ENCODE measurements at regions not wholly inside any gene's neighbourhood (a gene's known extent, or its start where the extent isn't known, plus 50 kb on each side); places are given as distances from the start of the nearest gene placed in this dataset.

- Histone ChIP-seq H3K36me3 (ENCODE audit: control insufficient read depth, insufficient read depth, low read length) (no peaks in the 10 kb centered on the region), H3K27me3 (ENCODE audit: control insufficient read depth, insufficient read depth, low read length) (no peaks in the 10 kb centered on the region), H3K4me1 (ENCODE audit: control insufficient read depth, insufficient read depth, low read length) (no peaks in the 10 kb centered on the region), H3K4me3 (ENCODE audit: low read length) (no peak overlapping the region), H3K27ac (ENCODE audit: low read length) (no peak overlapping the region), H3K9me3 (ENCODE audit: control insufficient read depth, insufficient read depth, low read length) (no peaks in the 10 kb centered on the region)
- WGBS (ENCODE audit: insufficient coverage, insufficient read length), result no CpG with 5 or more reads among the region's 4 CpGs
- DNase-seq (ENCODE audit: low read depth, low spot score), result no peak
These were observed 543.6 kb downstream of the PLCL1 start for GRCh38 chr2:198347946-198348345.

GRCh38 chr2:198347349-198347748 is 543.0 kb downstream of the PLCL1 start:
- no peaks in the 10 kb centered on the region for H3K36me3 ChIP-seq (ENCODE audit: control insufficient read depth, insufficient read depth, low read length)
- no peak overlapping the region for H3K27ac ChIP-seq (ENCODE audit: low read length)
- H3K4me1 ChIP-seq (ENCODE audit: control insufficient read depth, insufficient read depth, low read length), result no peaks in the 10 kb centered on the region
- H3K4me3 ChIP-seq (ENCODE audit: low read length), result no peak overlapping the region
- H3K9me3 ChIP-seq (ENCODE audit: control insufficient read depth, insufficient read depth, low read length), result no peaks in the 10 kb centered on the region
- DNase-seq (ENCODE audit: low read depth, low spot score), result no peak
- WGBS (ENCODE audit: insufficient coverage, insufficient read length), result no CpG with 5 or more reads among the region's 3 CpGs
- no peaks in the 10 kb centered on the region for H3K27me3 ChIP-seq (ENCODE audit: control insufficient read depth, insufficient read depth, low read length)

- no peak for DNase-seq (ENCODE audit: low read depth, low spot score)
- H3K9me3 ChIP-seq (ENCODE audit: control insufficient read depth, insufficient read depth, low read length), result no peaks in the 10 kb centered on the region
- WGBS (ENCODE audit: insufficient coverage, insufficient read length), result no CpG with 5 or more reads among the region's 1 CpG
- H3K27ac ChIP-seq (ENCODE audit: low read length), result no peak overlapping the region
- H3K4me3 ChIP-seq (ENCODE audit: low read length), result no peak overlapping the region
- no peaks in the 10 kb centered on the region for H3K27me3 ChIP-seq (ENCODE audit: control insufficient read depth, insufficient read depth, low read length)
- no peaks in the 10 kb centered on the region for H3K36me3 ChIP-seq (ENCODE audit: control insufficient read depth, insufficient read depth, low read length)
- peaks cover 1% of the 10 kb centered on the region; the same call in 1 of the 2 replicates for H3K4me1 ChIP-seq (ENCODE audit: control insufficient read depth, insufficient read depth, low read length)
These were observed 539.1 kb downstream of the PLCL1 start for GRCh38 chr2:198343471-198343870.

- Histone ChIP-seq H3K4me3 (ENCODE audit: low read length) (no peak overlapping the region), H3K27me3 (ENCODE audit: control insufficient read depth, insufficient read depth, low read length) (no peaks in the 10 kb centered on the region), H3K4me1 (ENCODE audit: control insufficient read depth, insufficient read depth, low read length) (peaks cover 1% of the 10 kb centered on the region; the same call in 1 of the 2 replicates), H3K27ac (ENCODE audit: low read length) (no peak overlapping the region), H3K36me3 (ENCODE audit: control insufficient read depth, insufficient read depth, low read length) (no peaks in the 10 kb centered on the region), H3K9me3 (ENCODE audit: control insufficient read depth, insufficient read depth, low read length) (no peaks in the 10 kb centered on the region)
- no CpG with 5 or more reads among the region's 2 CpGs for WGBS (ENCODE audit: insufficient coverage, insufficient read length)
- DNase-seq (ENCODE audit: low read depth, low spot score), result no peak
These were observed 536.5 kb downstream of the PLCL1 start for GRCh38 chr2:198340846-198341245.

GRCh38 chr2:198339116-198339515 is 534.7 kb downstream of the PLCL1 start:
- no peaks in the 10 kb centered on the region for H3K27me3 ChIP-seq (ENCODE audit: control insufficient read depth, insufficient read depth, low read length)
- WGBS (ENCODE audit: insufficient coverage, insufficient read length), result no CpG with 5 or more reads among the region's 5 CpGs
- no peaks in the 10 kb centered on the region for H3K9me3 ChIP-seq (ENCODE audit: control insufficient read depth, insufficient read depth, low read length)
- no peaks in the 10 kb centered on the region for H3K36me3 ChIP-seq (ENCODE audit: control insufficient read depth, insufficient read depth, low read length)
- no peak overlapping the region for H3K27ac ChIP-seq (ENCODE audit: low read length)
- no peak for DNase-seq (ENCODE audit: low read depth, low spot score)
- H3K4me3 ChIP-seq (ENCODE audit: low read length), result no peak overlapping the region
- peaks cover 1% of the 10 kb centered on the region; the same call in 1 of the 2 replicates for H3K4me1 ChIP-seq (ENCODE audit: control insufficient read depth, insufficient read depth, low read length)

- H3K27me3 ChIP-seq (ENCODE audit: control insufficient read depth, insufficient read depth, low read length), result no peaks in the 10 kb centered on the region
- H3K4me1 ChIP-seq (ENCODE audit: control insufficient read depth, insufficient read depth, low read length), result peaks cover 1% of the 10 kb centered on the region; the same call in 1 of the 2 replicates
- no peak overlapping the region for H3K4me3 ChIP-seq (ENCODE audit: low read length)
- H3K27ac ChIP-seq (ENCODE audit: low read length), result no peak overlapping the region
- DNase-seq (ENCODE audit: low read depth, low spot score), result no peak
- no peaks in the 10 kb centered on the region for H3K36me3 ChIP-seq (ENCODE audit: control insufficient read depth, insufficient read depth, low read length)
- no peaks in the 10 kb centered on the region for H3K9me3 ChIP-seq (ENCODE audit: control insufficient read depth, insufficient read depth, low read length)
- no CpG with 5 or more reads among the region's 3 CpGs for WGBS (ENCODE audit: insufficient coverage, insufficient read length)
These were observed 533.0 kb downstream of the PLCL1 start for GRCh38 chr2:198337368-198337767.

- Histone ChIP-seq H3K36me3 (ENCODE audit: control insufficient read depth, insufficient read depth, low read length) (no peaks in the 10 kb centered on the region), H3K27ac (ENCODE audit: low read length) (no peak overlapping the region), H3K27me3 (ENCODE audit: control insufficient read depth, insufficient read depth, low read length) (no peaks in the 10 kb centered on the region), H3K4me3 (ENCODE audit: low read length) (no peak overlapping the region), H3K9me3 (ENCODE audit: control insufficient read depth, insufficient read depth, low read length) (no peaks in the 10 kb centered on the region), H3K4me1 (ENCODE audit: control insufficient read depth, insufficient read depth, low read length) (no peaks in the 10 kb centered on the region)
- no CpG with 5 or more reads among the region's 2 CpGs for WGBS (ENCODE audit: insufficient coverage, insufficient read length)
- no peak for DNase-seq (ENCODE audit: low read depth, low spot score)
These were observed 524.1 kb downstream of the PLCL1 start for GRCh38 chr2:198328454-198328853.

GRCh38 chr2:198327526-198327925 is 523.1 kb downstream of the PLCL1 start:
- H3K27me3 ChIP-seq (ENCODE audit: control insufficient read depth, insufficient read depth, low read length), result no peaks in the 10 kb centered on the region
- no CpG with 5 or more reads among the region's 4 CpGs for WGBS (ENCODE audit: insufficient coverage, insufficient read length)
- no peaks in the 10 kb centered on the region for H3K9me3 ChIP-seq (ENCODE audit: control insufficient read depth, insufficient read depth, low read length)
- no peaks in the 10 kb centered on the region for H3K4me1 ChIP-seq (ENCODE audit: control insufficient read depth, insufficient read depth, low read length)
- H3K27ac ChIP-seq (ENCODE audit: low read length), result no peak overlapping the region
- no peak overlapping the region for H3K4me3 ChIP-seq (ENCODE audit: low read length)
- no peaks in the 10 kb centered on the region for H3K36me3 ChIP-seq (ENCODE audit: control insufficient read depth, insufficient read depth, low read length)
- DNase-seq (ENCODE audit: low read depth, low spot score), result no peak

- Histone ChIP-seq H3K36me3 (ENCODE audit: control insufficient read depth, insufficient read depth, low read length) (no peaks in the 10 kb centered on the region), H3K4me3 (ENCODE audit: low read length) (no peak overlapping the region), H3K4me1 (ENCODE audit: control insufficient read depth, insufficient read depth, low read length) (no peaks in the 10 kb centered on the region), H3K9me3 (ENCODE audit: control insufficient read depth, insufficient read depth, low read length) (no peaks in the 10 kb centered on the region; the same call in 1 of the 2 replicates), H3K27me3 (ENCODE audit: control insufficient read depth, insufficient read depth, low read length) (no peaks in the 10 kb centered on the region), H3K27ac (ENCODE audit: low read length) (no peak overlapping the region)
- no CpG with 5 or more reads among the region's 1 CpG for WGBS (ENCODE audit: insufficient coverage, insufficient read length)
- DNase-seq (ENCODE audit: low read depth, low spot score), result no peak
These were observed 522.0 kb downstream of the PLCL1 start for GRCh38 chr2:198326431-198326830.

- Histone ChIP-seq H3K27me3 (ENCODE audit: control insufficient read depth, insufficient read depth, low read length) (no peaks in the 10 kb centered on the region), H3K27ac (ENCODE audit: low read length) (no peak overlapping the region), H3K4me3 (ENCODE audit: low read length) (no peak overlapping the region), H3K9me3 (ENCODE audit: control insufficient read depth, insufficient read depth, low read length) (no peaks in the 10 kb centered on the region; the same call in 1 of the 2 replicates), H3K4me1 (ENCODE audit: control insufficient read depth, insufficient read depth, low read length) (no peaks in the 10 kb centered on the region), H3K36me3 (ENCODE audit: control insufficient read depth, insufficient read depth, low read length) (no peaks in the 10 kb centered on the region)
- WGBS (ENCODE audit: insufficient coverage, insufficient read length), result no CpG with 5 or more reads among the region's 2 CpGs
- DNase-seq (ENCODE audit: low read depth, low spot score), result no peak
These were observed 521.0 kb downstream of the PLCL1 start for GRCh38 chr2:198325359-198325758.

GRCh38 chr2:198324071-198324470 is 519.7 kb downstream of the PLCL1 start:
- WGBS (ENCODE audit: insufficient coverage, insufficient read length), result no CpG with 5 or more reads among the region's 4 CpGs
- Histone ChIP-seq H3K36me3 (ENCODE audit: control insufficient read depth, insufficient read depth, low read length) (no peaks in the 10 kb centered on the region), H3K9me3 (ENCODE audit: control insufficient read depth, insufficient read depth, low read length) (no peaks in the 10 kb centered on the region; the same call in 1 of the 2 replicates), H3K4me3 (ENCODE audit: low read length) (no peak overlapping the region), H3K27ac (ENCODE audit: low read length) (no peak overlapping the region), H3K4me1 (ENCODE audit: control insufficient read depth, insufficient read depth, low read length) (no peaks in the 10 kb centered on the region), H3K27me3 (ENCODE audit: control insufficient read depth, insufficient read depth, low read length) (no peaks in the 10 kb centered on the region)
- DNase-seq (ENCODE audit: low read depth, low spot score), result no peak

All from iPS DF 6.9 (cell line).